HG02981 (cell line): ENCODE measurements at regions not wholly inside any gene's neighbourhood (a gene's known extent, or its start where the extent isn't known, plus 50 kb on each side); places are given as distances from the start of the nearest gene placed in this dataset.
"Not testable (repeated sequence)": the region's sequence is repeated elsewhere in the genome, so short reads cannot be mapped to it uniquely, and the experiment has no call there.

Experiments used
- ATAC-seq: cut with Tn5 transposase; IDR thresholded peaks from one replicate; pipeline ENCODE4 v1.9.1; 2021; ENCODE audit warnings: mild to moderate bottlenecking, moderate library complexity; ENCODE audit not compliant: unreplicated experiment

- no peak for ATAC-seq
Observed at GRCh38 chr20:12564979-12565378, 443.8 kb upstream of the SPTLC3 start.

GRCh38 chr20:12566596-12566995, 442.2 kb upstream of the SPTLC3 start:
- no peak for ATAC-seq

GRCh38 chr20:12570371-12570770, 438.4 kb upstream of the SPTLC3 start:
- no peak for ATAC-seq

GRCh38 chr20:12573442-12573841, 435.3 kb upstream of the SPTLC3 start:
- ATAC-seq: no peak

GRCh38 chr20:12575352-12576095, 433.2 kb upstream of the SPTLC3 start:
- no peak for ATAC-seq

GRCh38 chr20:12577213-12577612, 431.6 kb upstream of the SPTLC3 start:
- no peak for ATAC-seq

GRCh38 chr20:12581644-12582289, 427.0 kb upstream of the SPTLC3 start:
- no peak for ATAC-seq

- not testable (repeated sequence) for ATAC-seq
Observed at GRCh38 chr20:12582710-12583109, 426.1 kb upstream of the SPTLC3 start.

- ATAC-seq: no peak
Observed at GRCh38 chr20:12591949-12592470, 416.8 kb upstream of the SPTLC3 start.

- no peak for ATAC-seq
Observed at GRCh38 chr20:12592756-12593155, 416.0 kb upstream of the SPTLC3 start.

- no peak for ATAC-seq
Observed at GRCh38 chr20:12593342-12593873, 415.4 kb upstream of the SPTLC3 start.

- no peak for ATAC-seq
Observed at GRCh38 chr20:12594410-12595088, 414.2 kb upstream of the SPTLC3 start.

- ATAC-seq: no peak
Observed at GRCh38 chr20:12595841-12596240, 412.9 kb upstream of the SPTLC3 start.

- no peak for ATAC-seq
Observed at GRCh38 chr20:12596863-12597262, 411.9 kb upstream of the SPTLC3 start.

GRCh38 chr20:12597551-12597950, 411.2 kb upstream of the SPTLC3 start:
- no peak for ATAC-seq

- ATAC-seq: no peak
Observed at GRCh38 chr20:12598894-12599293, 409.9 kb upstream of the SPTLC3 start.

GRCh38 chr20:12599494-12599893, 409.3 kb upstream of the SPTLC3 start:
- no peak for ATAC-seq

- ATAC-seq: no peak
Observed at GRCh38 chr20:12605751-12606150, 403.0 kb upstream of the SPTLC3 start.

- no peak for ATAC-seq
Observed at GRCh38 chr20:12610871-12611270, 397.9 kb upstream of the SPTLC3 start.

GRCh38 chr20:12614764-12615163, 394.0 kb upstream of the SPTLC3 start:
- no peak for ATAC-seq

- no peak for ATAC-seq
Observed at GRCh38 chr20:12617076-12617475, 391.7 kb upstream of the SPTLC3 start.
